Fibroblast of the conjunctiva (primary cell): ENCODE measurements at regions not wholly inside any gene's neighbourhood (a gene's known extent, or its start where the extent isn't known, plus 50 kb on each side); places are given as distances from the start of the nearest gene placed in this dataset.
"Not testable (repeated sequence)": the region's sequence is repeated elsewhere in the genome, so short reads cannot be mapped to it uniquely, and the experiment has no call there.

Source experiments
- DNase-seq: peaks from one replicate; pipeline ENCODE4 v3.0.0-alpha.2; 2010; ENCODE audit warnings: low read depth

GRCh38 chr6:126204598-126204997, 135.3 kb upstream of the CENPW start:
- DNase-seq: no peak

- DNase-seq: no peak
These were observed 133.2 kb upstream of the CENPW start for GRCh38 chr6:126206504-126207246.

GRCh38 chr6:126210398-126211075, 129.4 kb upstream of the CENPW start:
- DNase-seq: no peak

- DNase-seq: no peak
These were observed 122.4 kb upstream of the CENPW start for GRCh38 chr6:126217497-126217896.

GRCh38 chr6:126220901-126221300, 119.0 kb upstream of the CENPW start:
- DNase-seq: not testable (repeated sequence)

- DNase-seq: no peak
These were observed 111.8 kb upstream of the CENPW start for GRCh38 chr6:126227833-126228702.

- no peak for DNase-seq
These were observed 107.2 kb upstream of the CENPW start for GRCh38 chr6:126232671-126233070.

GRCh38 chr6:126233192-126233591, 106.7 kb upstream of the CENPW start:
- no peak for DNase-seq

- DNase-seq: no peak
These were observed 104.6 kb upstream of the CENPW start for GRCh38 chr6:126235363-126235762.

GRCh38 chr6:126245077-126245476, 94.8 kb upstream of the CENPW start:
- no peak for DNase-seq

- DNase-seq: no peak
These were observed 87.8 kb upstream of the CENPW start for GRCh38 chr6:126252154-126252553.

- no peak for DNase-seq
These were observed 86.5 kb upstream of the CENPW start for GRCh38 chr6:126253431-126253830.

GRCh38 chr6:126258150-126258549, 81.8 kb upstream of the CENPW start:
- no peak for DNase-seq

- DNase-seq: no peak
These were observed 78.0 kb upstream of the CENPW start for GRCh38 chr6:126261792-126262421.

GRCh38 chr6:126264265-126264664, 75.7 kb upstream of the CENPW start:
- no peak for DNase-seq

- no peak for DNase-seq
These were observed 73.3 kb upstream of the CENPW start for GRCh38 chr6:126266664-126267063.

- DNase-seq: no peak
These were observed 72.3 kb upstream of the CENPW start for GRCh38 chr6:126267626-126268025.

- no peak for DNase-seq
These were observed 71.8 kb upstream of the CENPW start for GRCh38 chr6:126268092-126268491.

GRCh38 chr6:126280287-126280686, 59.6 kb upstream of the CENPW start:
- no peak for DNase-seq

GRCh38 chr6:126285871-126286365, 54.0 kb upstream of the CENPW start:
- no peak for DNase-seq
